Kidney epithelial cell (primary cell): ENCODE measurements at regions not wholly inside any gene's neighbourhood (a gene's known extent, or its start where the extent isn't known, plus 50 kb on each side); places are given as distances from the start of the nearest gene placed in this dataset.

Experiments used
- DNase-seq: peaks from one replicate; pipeline ENCODE4 v3.0.0-alpha.2; 2010; ENCODE audit warnings: low read depth
- H3K27me3 ChIP-seq: 2 replicates; pipeline ENCODE4 v1.6.0; 2011; ENCODE audit warnings: low read length; ENCODE audit not compliant: control insufficient read depth, insufficient read depth
- H3K36me3 ChIP-seq: 2 replicates; pipeline ENCODE4 v1.5.1; 2011; ENCODE audit warnings: low read length; ENCODE audit not compliant: control insufficient read depth, insufficient read depth
- H3K4me3 ChIP-seq: 2 replicates; pipeline ENCODE4 v1.5.1; 2011; ENCODE audit warnings: low read depth, mild to moderate bottlenecking, control low read depth, low read length
- TF ChIP-seq, protein P1 (sequence below): IDR thresholded peaks from 2 replicates; pipeline ENCODE4 v1.5.1; 2011; ENCODE audit warnings: mild to moderate bottlenecking, moderate library complexity, low read length, control low read depth, inconsistent platforms; ENCODE audit not compliant: insufficient read depth, poor library complexity, severe bottlenecking

DNA sequence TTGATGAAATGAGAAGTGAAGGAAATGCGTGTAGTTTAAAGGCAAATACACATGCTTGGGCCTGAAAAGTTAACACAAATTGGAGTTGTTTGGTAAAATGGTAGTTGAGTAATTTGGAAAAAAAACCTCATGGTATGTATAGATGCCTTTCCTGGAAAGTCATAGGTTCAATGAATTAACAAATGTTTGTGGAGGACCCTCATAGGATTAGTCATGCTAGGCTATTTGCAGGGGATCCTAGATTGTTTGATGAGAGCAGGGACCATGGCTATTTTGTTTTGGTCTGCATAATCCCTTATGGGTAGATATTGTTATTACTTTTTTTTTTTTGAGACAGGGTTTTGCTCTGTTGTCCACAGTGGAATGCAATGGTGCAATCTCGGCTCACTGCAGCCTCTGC, 93.5 kb upstream of the NR3C1 start:
- no peak for DNase-seq
- H3K4me3 ChIP-seq: no peak overlapping the region
- no peaks in the 10 kb centered on the region for H3K36me3 ChIP-seq
- no peaks in the 10 kb centered on the region for H3K27me3 ChIP-seq
- TF ChIP-seq, protein P1, sequence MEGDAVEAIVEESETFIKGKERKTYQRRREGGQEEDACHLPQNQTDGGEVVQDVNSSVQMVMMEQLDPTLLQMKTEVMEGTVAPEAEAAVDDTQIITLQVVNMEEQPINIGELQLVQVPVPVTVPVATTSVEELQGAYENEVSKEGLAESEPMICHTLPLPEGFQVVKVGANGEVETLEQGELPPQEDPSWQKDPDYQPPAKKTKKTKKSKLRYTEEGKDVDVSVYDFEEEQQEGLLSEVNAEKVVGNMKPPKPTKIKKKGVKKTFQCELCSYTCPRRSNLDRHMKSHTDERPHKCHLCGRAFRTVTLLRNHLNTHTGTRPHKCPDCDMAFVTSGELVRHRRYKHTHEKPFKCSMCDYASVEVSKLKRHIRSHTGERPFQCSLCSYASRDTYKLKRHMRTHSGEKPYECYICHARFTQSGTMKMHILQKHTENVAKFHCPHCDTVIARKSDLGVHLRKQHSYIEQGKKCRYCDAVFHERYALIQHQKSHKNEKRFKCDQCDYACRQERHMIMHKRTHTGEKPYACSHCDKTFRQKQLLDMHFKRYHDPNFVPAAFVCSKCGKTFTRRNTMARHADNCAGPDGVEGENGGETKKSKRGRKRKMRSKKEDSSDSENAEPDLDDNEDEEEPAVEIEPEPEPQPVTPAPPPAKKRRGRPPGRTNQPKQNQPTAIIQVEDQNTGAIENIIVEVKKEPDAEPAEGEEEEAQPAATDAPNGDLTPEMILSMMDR: no peak

DNA sequence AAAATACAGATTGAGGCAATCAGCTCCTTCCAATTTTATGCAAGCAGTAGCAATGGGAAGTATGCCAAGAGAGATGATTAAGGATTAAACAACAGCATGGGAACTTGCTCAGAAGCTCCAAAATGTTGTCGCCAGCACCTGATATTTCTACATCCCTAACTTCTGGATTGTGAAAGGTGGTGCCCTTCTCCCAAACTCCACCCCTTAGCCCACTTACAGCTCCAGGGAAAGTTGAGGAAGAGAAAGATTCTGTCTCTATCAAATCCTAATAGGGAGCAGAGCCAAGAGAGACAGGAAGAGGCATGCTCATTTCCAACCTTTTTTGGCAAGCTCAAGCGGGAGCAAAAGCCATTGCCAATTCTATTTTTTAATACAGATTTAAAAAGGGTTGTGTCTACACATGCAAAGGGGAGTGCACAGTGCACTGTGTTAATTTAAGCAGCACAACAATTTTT, 92.4 kb upstream of the NR3C1 start:
- no peaks in the 10 kb centered on the region for H3K36me3 ChIP-seq
- DNase-seq: no peak
- TF ChIP-seq, protein P1: no peak
- H3K27me3 ChIP-seq: no peaks in the 10 kb centered on the region
- no peak overlapping the region for H3K4me3 ChIP-seq

DNA sequence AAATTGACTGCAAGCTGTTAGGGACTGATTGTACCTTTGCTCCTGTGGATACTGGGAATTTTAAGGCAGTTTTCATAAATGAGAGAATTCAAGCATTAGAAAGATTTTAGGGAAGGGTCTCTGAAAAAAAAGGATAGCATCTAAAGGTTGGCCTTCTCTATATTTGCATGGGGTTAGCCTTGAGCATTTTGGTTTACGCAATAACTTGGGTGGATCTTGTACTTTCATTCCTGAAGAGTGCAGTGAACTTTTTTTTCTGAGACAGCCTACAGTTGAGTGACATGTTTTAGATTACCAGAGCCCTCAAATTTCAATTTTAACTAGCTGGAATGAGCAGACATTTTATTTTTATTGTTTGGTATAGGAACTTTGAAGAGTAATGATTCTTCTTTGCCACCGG, 91.6 kb upstream of the NR3C1 start:
- no peak for DNase-seq
- Histone ChIP-seq H3K27me3 (no peaks in the 10 kb centered on the region), H3K4me3 (no peak overlapping the region), H3K36me3 (no peaks in the 10 kb centered on the region)
- TF ChIP-seq, protein P1: no peak

DNA sequence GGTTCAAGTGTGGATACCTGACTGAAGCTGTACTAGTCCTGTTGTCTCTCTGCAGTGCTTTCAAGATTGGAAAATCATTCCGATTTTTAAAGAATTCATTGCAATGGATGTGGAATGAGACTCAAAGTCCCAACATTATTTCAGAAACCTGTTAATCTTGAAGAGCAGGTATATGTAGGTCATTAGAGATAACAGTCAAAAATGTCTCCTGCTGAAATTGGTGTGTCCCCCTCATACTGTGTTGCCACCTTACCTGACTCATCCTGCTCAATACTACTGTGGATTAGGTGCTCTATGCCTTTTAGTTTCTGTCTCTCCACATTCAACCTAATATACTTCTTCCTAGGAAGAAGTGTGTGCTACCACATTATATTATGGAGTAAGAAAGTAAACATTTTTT, 91.1 kb upstream of the NR3C1 start:
- H3K27me3 ChIP-seq: no peaks in the 10 kb centered on the region
- TF ChIP-seq, protein P1: no peak
- H3K4me3 ChIP-seq: no peak overlapping the region
- no peak for DNase-seq
- no peaks in the 10 kb centered on the region for H3K36me3 ChIP-seq

DNA sequence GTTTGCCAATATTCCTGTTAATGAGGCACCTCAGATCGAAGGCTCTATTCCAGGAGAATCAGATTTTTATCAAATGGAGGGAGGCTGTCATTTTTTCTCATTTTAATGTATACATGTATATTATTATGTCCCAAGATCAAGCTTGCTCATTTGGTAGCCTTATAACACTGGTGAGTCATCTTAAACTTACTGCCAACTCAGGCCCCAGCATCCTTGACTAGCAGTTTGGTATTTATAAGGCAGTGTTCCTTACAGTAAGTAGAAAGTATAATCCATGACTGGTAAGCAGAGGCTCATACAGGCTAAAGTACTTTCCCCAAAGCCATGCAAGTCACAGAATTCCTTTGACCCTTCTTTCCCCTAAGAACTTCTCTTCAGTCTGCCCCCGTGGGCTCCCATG, 90.7 kb upstream of the NR3C1 start:
- no peak overlapping the region for H3K4me3 ChIP-seq
- H3K27me3 ChIP-seq: no peaks in the 10 kb centered on the region
- no peak for DNase-seq
- no peaks in the 10 kb centered on the region for H3K36me3 ChIP-seq
- TF ChIP-seq, protein P1: no peak

DNA sequence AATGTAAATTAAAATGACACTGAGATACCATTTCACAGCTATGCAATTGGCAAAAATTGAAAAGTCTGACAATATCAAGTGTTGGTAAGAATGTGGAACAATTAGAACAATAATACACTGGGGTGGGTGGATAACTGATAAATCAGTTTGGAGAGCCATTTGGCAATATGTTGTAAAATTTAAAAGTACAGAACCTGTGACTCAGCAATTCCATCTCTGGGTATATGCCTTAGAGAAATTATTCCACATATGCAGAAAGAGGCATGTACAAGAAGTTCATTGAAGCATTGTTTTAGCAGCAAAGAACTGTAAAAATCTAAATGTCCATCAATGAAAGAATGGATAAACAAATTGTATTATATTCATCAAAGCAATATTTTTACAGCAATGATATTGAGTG, 89.3 kb upstream of the NR3C1 start:
- TF ChIP-seq, protein P1: no peak
- no peak for DNase-seq
- Histone ChIP-seq H3K27me3 (no peaks in the 10 kb centered on the region), H3K36me3 (no peaks in the 10 kb centered on the region), H3K4me3 (no peak overlapping the region)
